ENCODE measurements at regions not wholly inside any gene's neighbourhood (a gene's known extent, or its start where the extent isn't known, plus 50 kb on each side); places are given as distances from the start of the nearest gene placed in this dataset.

GRCh38 chr9:115969096-115969495 lies 184.5 kb upstream of the PAPPA start:
- DNase-seq: no peak
- no peak for FAIRE-seq
- no peak for TF ChIP-seq CTCF (IDR thresholded peaks at IDR 0.05)

GRCh38 chr9:115972362-115972761 lies 181.2 kb upstream of the PAPPA start:
- Histone ChIP-seq H3K27me3 (no peaks in the 10 kb centered on the region), H3K27ac (no peak overlapping the region), H3K36me3 (no peaks in the 10 kb centered on the region), H3K4me3 (no peak overlapping the region), H3K4me1 (no peaks in the 10 kb centered on the region), H3K9me3 (no peaks in the 10 kb centered on the region)
- ATAC-seq (no peak), FAIRE-seq (no peak), DNase-seq (no peak)
- TF ChIP-seq CTCF (IDR thresholded peaks at IDR 0.05): no peak
- intact Hi-C loops (cut with DNase I): no loop called here

More at GRCh38 chr9:115969096-115969495, 184.5 kb upstream of the PAPPA start:
- WGBS, 2 donors: 58 to 82% methylated on average over 2 of the region's 2 CpGs
- H3K9me3 ChIP-seq: no peaks in the 10 kb centered on the region
- H3K4me3 ChIP-seq: no peak overlapping the region
- no peak for ATAC-seq
- no peaks in the 10 kb centered on the region for H3K27me3 ChIP-seq
- H3K4me1 ChIP-seq: no peaks in the 10 kb centered on the region
- intact Hi-C loops (cut with DNase I): no loop called here
- no peak overlapping the region for H3K27ac ChIP-seq
- no peaks in the 10 kb centered on the region for H3K36me3 ChIP-seq

DNA sequence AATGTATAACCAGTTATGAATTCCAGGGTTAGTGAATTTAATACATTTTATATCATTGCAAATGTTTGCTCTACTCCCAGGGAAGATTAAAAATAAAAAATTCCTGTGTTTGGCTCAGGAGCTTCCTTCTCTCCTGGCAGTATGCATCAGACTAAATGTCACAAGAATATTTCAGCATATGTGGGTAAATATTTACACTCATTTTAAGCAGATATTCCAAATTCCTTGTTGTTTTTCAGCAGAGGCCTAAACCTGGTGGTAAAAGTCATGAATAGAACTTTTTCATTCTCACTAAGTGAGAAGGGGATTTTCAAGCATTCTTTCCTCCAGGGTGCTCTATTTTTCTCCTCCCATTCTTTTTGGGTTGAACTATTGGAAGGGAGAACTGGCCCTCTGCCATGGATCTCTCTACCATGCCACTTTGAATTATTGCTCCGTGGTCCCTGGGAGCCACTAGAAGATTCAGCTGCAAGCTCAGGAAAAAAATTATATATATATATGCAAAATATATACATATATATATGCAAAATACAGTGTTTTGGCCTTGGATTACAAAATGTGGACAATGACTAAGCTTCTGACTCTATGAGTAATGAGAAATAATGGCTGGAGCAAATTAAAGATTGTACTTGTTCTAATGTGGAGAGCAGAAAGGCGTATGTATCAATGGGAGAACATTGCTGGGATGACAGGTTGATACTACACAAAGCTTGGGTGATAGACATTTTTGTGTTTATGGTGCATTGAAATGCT lies 180.6 kb upstream of the PAPPA start:
- ATAC-seq (no peak), FAIRE-seq (no peak), DNase-seq (no peak)
- no peak overlapping the region for H3K27ac ChIP-seq
- 59 to 69% methylated on average over 2 of the region's 2 CpGs for WGBS, 2 donors
- no peaks in the 10 kb centered on the region for H3K4me1 ChIP-seq
- no peak overlapping the region for H3K4me3 ChIP-seq
- H3K27me3 ChIP-seq: no peaks in the 10 kb centered on the region
- intact Hi-C loops (cut with DNase I): no loop called here
- no peaks in the 10 kb centered on the region for H3K9me3 ChIP-seq
- no peaks in the 10 kb centered on the region for H3K36me3 ChIP-seq
- no peak for TF ChIP-seq CTCF (IDR thresholded peaks at IDR 0.05)

DNA sequence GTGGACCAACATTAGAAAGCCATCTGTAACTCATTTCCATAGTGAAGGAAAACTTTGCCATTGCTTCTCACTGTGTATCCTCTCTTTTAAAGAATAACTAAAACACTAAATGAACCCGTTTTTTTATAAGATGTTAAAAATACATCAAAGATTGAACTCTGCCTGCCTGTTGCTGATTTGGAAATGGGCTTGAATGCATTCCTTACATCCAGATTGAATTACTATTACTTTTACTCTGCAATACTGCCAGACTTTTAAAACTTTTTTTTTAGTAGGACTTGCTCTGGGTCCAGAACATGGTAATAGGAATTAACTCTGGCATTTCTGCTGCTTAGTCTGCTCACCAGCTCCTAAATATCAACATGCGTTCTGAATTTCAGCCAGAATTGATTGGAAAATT lies 176.8 kb upstream of the PAPPA start:
- DNase-seq (no peak), FAIRE-seq (no peak), ATAC-seq (no peak)
- no peaks in the 10 kb centered on the region for H3K36me3 ChIP-seq
- H3K4me1 ChIP-seq: peaks cover 3 to 9% (median 7%) of the 10 kb centered on the region in 3 donors
- TF ChIP-seq CTCF (IDR thresholded peaks at IDR 0.05): no peak
- H3K27me3 ChIP-seq: no peaks in the 10 kb centered on the region
- H3K4me3 ChIP-seq: no peak overlapping the region
- no peak overlapping the region for H3K27ac ChIP-seq
- 74 to 79% methylated on average over 2 of the region's 2 CpGs for WGBS, 2 donors
- intact Hi-C loops (cut with DNase I): no loop called here
- no peaks in the 10 kb centered on the region for H3K9me3 ChIP-seq

DNA sequence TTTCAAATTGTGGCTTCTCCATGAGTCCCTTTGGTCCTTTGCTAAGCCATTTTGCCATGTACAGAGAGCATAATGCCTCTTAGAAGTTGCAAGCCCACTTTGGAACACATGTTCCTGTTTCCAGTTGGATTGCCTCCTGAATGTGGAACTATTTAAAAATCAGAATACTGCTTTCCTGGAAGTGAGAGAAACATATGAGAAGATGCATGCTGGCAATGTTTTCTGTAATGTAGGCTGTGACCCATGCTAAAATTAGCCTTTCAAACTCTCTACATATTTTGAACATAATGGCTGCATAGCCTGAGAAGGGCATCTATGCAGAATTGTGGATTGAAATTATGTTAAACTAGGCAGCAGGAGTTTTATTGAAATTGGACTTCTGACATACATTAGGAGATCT lies 175.5 kb upstream of the PAPPA start:
- DNase-seq: no peak
- Histone ChIP-seq H3K27ac (no peak overlapping the region), H3K4me3 (no peak overlapping the region), H3K36me3 (no peaks in the 10 kb centered on the region), H3K9me3 (no peaks in the 10 kb centered on the region), H3K4me1 (peaks cover 3 to 9% (median 7%) of the 10 kb centered on the region in 3 donors), H3K27me3 (no peaks in the 10 kb centered on the region)
- ATAC-seq: no peak
- FAIRE-seq: no peak
- TF ChIP-seq CTCF (IDR thresholded peaks at IDR 0.05): no peak
- intact Hi-C loops (cut with DNase I): no loop called here
